ENCODE measurements at regions not wholly inside any gene's neighbourhood (a gene's known extent, or its start where the extent isn't known, plus 50 kb on each side); places are given as distances from the start of the nearest gene placed in this dataset.

- TF ChIP-seq CDX4 (CRISPR knock-in tag; IDR thresholded peaks at IDR 0.05; ENCODE audit: borderline replicate concordance) (no peak), USF1 (CRISPR knock-in tag; IDR thresholded peaks at IDR 0.05) (no peak), PREB (CRISPR knock-in tag; IDR thresholded peaks at IDR 0.05; ENCODE audit: borderline replicate concordance) (no peak), SOX15 (CRISPR knock-in tag; IDR thresholded peaks at IDR 0.05) (no peak), ESRRA (CRISPR knock-in tag; IDR thresholded peaks at IDR 0.05; ENCODE audit: borderline replicate concordance) (no peak), PRRX2 (CRISPR knock-in tag; IDR thresholded peaks at IDR 0.05) (no peak), HMGXB4 (CRISPR knock-in tag; IDR thresholded peaks at IDR 0.05) (no peak), ZNF138 (CRISPR knock-in tag; conservative IDR thresholded peaks at IDR 0.05) (no peak), ZNF232 (CRISPR knock-in tag; IDR thresholded peaks at IDR 0.05) (no peak), ATF6 (CRISPR knock-in tag; IDR thresholded peaks at IDR 0.05) (no peak)
- H3K27ac Mint-ChIP-seq, result no peak overlapping the region
- ATAC-seq, result no peak
- no peak for DNase-seq (ENCODE audit: low spot score)
- H3K4me1 Mint-ChIP-seq, result peaks cover 3% of the 10 kb centered on the region
- POLR2A ChIA-PET, result no interaction called here
- H3K36me3 Mint-ChIP-seq, result peaks cover 14% of the 10 kb centered on the region
- no peak overlapping the region for H3K4me3 Mint-ChIP-seq
- peaks cover 24% of the 10 kb centered on the region for H3K9me3 Mint-ChIP-seq
- no peaks in the 10 kb centered on the region; the same call in 1 of the 2 replicates for H3K27me3 Mint-ChIP-seq (ENCODE audit: low read depth)
- CTCF ChIA-PET, result no interaction called here
Measured at GRCh38 chr18:8536922-8537321, 72.3 kb upstream of the RAB12 start.

GRCh38 chr18:8537400-8537799, 71.8 kb upstream of the RAB12 start:
- H3K27me3 Mint-ChIP-seq (ENCODE audit: low read depth), result no peaks in the 10 kb centered on the region
- TF ChIP-seq KAT7 (CRISPR knock-in tag; IDR thresholded peaks at IDR 0.05; ENCODE audit: borderline replicate concordance) (no peak), TP53 (CRISPR knock-in tag; IDR thresholded peaks at IDR 0.05) (no peak), ZNF425 (CRISPR knock-in tag; conservative IDR thresholded peaks at IDR 0.05) (no peak), MXD4 (CRISPR knock-in tag; IDR thresholded peaks at IDR 0.05; ENCODE audit: borderline replicate concordance) (no peak), FOXP4 (CRISPR knock-in tag; IDR thresholded peaks at IDR 0.05) (no peak), PRRX2 (CRISPR knock-in tag; IDR thresholded peaks at IDR 0.05) (no peak), ZNF219 (CRISPR knock-in tag; IDR thresholded peaks at IDR 0.05; ENCODE audit: borderline replicate concordance) (no peak), CBFB (CRISPR knock-in tag; IDR thresholded peaks at IDR 0.05; ENCODE audit: low read depth) (no peak), GRHL2 (CRISPR knock-in tag; IDR thresholded peaks at IDR 0.05; ENCODE audit: insufficient replicate concordance, severe bottlenecking) (no peak), CREB1 (CRISPR knock-in tag; IDR thresholded peaks at IDR 0.05) (no peak), ZNF263 (CRISPR knock-in tag; IDR thresholded peaks at IDR 0.05; ENCODE audit: low read depth) (no peak), ZNF121 (CRISPR knock-in tag; IDR thresholded peaks at IDR 0.05) (no peak), JUN (CRISPR knock-in tag; IDR thresholded peaks at IDR 0.05) (no peak), ZBTB21 (CRISPR knock-in tag; IDR thresholded peaks at IDR 0.05; ENCODE audit: borderline replicate concordance) (no peak), RORB (CRISPR knock-in tag; IDR thresholded peaks at IDR 0.05) (no peak), JAZF1 (CRISPR knock-in tag; IDR thresholded peaks at IDR 0.05) (no peak), GABPB1 (CRISPR knock-in tag; IDR thresholded peaks at IDR 0.05) (no peak), GTF2I (CRISPR knock-in tag; conservative IDR thresholded peaks at IDR 0.05) (no peak)
- CTCF ChIA-PET, result no interaction called here
- H3K9me3 Mint-ChIP-seq, result peaks cover 19% of the 10 kb centered on the region
- no peak for ATAC-seq
- H3K4me1 Mint-ChIP-seq, result peaks cover 3% of the 10 kb centered on the region
- DNase-seq (ENCODE audit: low spot score), result no peak
- POLR2A ChIA-PET, result no interaction called here
- H3K36me3 Mint-ChIP-seq, result peaks cover 9% of the 10 kb centered on the region
- no peak overlapping the region for H3K27ac Mint-ChIP-seq
- no peak overlapping the region for H3K4me3 Mint-ChIP-seq
